ENCODE measurements at regions not wholly inside any gene's neighbourhood (a gene's known extent, or its start where the extent isn't known, plus 50 kb on each side); places are given as distances from the start of the nearest gene placed in this dataset.

DNA sequence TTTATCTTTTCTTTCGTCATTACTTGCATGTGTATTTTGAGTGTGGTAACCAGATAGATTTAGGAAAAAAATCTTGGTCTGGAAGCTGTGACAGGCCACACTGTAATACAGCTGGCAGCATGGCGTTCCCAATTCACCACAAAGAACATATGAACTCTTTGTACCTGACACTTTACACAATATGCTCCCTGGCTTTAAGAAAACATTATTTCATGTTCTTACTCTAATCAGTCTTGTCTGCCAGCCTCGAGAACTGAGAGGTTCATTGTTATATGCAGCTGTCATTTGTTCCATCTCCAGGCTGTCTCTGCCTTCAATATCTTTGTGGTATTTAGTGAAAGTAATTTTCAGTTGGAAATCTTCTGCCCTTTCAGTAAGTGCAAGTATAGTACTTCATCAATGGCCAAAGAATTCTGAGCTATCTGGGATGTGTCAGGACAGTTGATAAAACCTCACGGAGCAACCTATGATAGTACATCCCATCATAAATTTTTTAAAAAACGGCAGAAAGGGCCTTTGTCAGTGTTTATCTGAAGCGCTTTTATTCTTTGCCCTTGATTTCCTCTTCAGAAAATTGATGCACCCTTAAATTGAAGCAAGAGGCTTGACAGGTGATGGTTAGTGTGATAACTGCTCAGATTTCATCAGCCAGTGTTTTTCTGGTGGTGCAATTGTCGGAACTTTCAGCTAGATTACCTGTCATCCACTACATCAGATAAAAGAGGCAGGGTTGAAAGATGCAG, 146.3 kb upstream of the SP8 start:
- no peak for DNase-seq (ENCODE audit: low read depth in 4 of 4, low spot score in 3 of 4)

- DNase-seq (ENCODE audit: low read depth in 4 of 4, low spot score in 3 of 4), result no peak
Observed at GRCh38 chr7:20945451-20945850, 158.8 kb upstream of the SP8 start.

DNA sequence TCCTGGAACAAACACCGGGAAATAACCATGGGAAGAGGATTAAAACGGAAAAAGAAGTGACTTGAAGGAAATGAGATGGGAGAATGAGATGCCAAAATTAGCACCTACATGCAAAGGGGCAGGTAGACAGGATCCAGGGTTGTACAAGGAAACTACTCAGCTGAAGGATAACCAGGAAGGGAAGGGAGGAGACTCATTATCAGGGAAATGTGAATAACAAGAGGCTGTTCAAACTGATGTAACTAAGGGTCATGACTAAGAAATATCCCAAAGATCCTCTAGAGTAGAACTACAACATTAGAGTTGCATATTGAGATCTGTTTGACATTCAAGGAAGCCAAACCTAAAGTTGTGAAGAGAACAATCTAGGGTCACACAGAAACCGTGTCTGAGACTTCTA, 166.2 kb upstream of the SP8 start:
- no peak for DNase-seq (ENCODE audit: low read depth in 4 of 4, low spot score in 3 of 4)

GRCh38 chr7:20954711-20955619, 168.3 kb upstream of the SP8 start:
- no peak for DNase-seq (ENCODE audit: low read depth in 4 of 4, low spot score in 3 of 4)

GRCh38 chr7:20958572-20958971, 171.9 kb upstream of the SP8 start:
- DNase-seq (ENCODE audit: low read depth in 4 of 4, low spot score in 3 of 4), result no peak

DNA sequence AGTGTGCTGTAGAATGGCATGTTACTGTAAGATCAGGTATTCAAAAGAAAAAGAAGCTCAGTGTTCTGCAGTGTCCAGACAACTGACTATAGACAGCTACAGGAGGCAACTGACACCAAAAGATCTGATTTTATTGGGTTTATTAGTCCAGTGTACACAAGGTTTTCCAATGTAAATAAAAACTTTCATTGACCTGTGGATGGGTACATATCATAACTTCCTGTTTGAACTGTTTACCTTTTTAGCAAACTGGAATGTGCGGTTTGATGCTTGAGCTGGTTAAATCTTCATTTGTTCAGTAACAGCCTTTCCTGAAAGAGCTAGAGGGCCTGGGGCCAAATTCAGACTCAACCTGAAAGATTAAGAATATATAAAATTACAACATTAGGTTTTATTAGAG, 172.6 kb upstream of the SP8 start:
- DNase-seq (ENCODE audit: low read depth in 4 of 4, low spot score in 3 of 4), result no peak

GRCh38 chr7:20963556-20964280, 177.0 kb upstream of the SP8 start:
- DNase-seq (ENCODE audit: low read depth in 4 of 4, low spot score in 3 of 4), result no peak

DNA sequence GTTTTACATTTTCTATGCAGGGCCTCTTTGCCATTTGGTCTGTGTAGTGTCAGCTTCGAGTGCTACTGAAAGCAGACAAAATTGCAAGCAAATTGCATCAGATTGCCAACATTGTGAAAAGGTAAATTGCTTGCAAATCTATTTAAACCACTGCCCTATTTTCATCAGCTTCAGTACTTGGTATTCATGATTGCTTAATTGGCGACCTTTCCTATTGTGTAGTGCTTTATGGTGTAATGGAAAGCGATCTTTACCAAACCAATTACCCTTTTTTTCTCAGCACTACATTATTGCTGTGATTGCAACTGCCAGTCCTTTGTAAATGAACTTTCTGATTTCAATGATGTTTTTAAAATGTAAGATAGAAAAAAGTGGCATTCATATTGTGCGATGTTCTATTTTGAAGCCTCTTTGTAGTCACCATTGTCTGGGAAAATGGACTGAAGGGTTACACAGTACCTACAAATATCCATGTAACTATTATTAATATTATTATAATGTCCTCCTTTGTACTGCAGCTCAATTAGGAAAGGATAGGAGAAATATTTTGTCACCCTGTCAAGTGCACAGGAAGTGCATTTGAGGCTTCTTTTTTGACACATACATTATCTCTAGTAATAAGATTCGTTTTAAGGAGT, 177.7 kb upstream of the SP8 start:
- DNase-seq (ENCODE audit: low read depth in 4 of 4, low spot score in 3 of 4), result no peak

DNA sequence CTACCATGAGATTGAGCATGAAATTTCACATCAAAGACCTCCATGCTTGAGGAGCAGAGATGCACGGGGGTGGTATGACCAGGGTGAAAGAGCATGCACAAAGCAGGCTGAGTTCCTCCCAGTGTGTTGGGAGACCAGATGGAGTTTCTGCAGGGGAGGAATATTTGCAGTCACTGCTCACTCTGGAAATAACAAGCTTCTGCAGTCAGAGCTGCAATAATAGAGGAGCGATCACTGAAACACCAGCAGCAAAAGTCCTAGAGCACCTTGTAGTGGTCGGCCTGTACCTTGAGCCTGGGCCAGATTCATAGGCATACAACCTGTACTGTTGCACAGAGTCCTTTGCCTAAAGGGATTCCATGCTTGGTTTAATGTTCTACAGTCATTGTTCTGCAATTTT, 184.5 kb upstream of the SP8 start:
- DNase-seq (ENCODE audit: low read depth in 4 of 4, low spot score in 3 of 4), result no peak

- DNase-seq (ENCODE audit: low read depth in 4 of 4, low spot score in 3 of 4), result no peak
Observed at GRCh38 chr7:20980232-20980631, 193.5 kb upstream of the SP8 start.

DNA sequence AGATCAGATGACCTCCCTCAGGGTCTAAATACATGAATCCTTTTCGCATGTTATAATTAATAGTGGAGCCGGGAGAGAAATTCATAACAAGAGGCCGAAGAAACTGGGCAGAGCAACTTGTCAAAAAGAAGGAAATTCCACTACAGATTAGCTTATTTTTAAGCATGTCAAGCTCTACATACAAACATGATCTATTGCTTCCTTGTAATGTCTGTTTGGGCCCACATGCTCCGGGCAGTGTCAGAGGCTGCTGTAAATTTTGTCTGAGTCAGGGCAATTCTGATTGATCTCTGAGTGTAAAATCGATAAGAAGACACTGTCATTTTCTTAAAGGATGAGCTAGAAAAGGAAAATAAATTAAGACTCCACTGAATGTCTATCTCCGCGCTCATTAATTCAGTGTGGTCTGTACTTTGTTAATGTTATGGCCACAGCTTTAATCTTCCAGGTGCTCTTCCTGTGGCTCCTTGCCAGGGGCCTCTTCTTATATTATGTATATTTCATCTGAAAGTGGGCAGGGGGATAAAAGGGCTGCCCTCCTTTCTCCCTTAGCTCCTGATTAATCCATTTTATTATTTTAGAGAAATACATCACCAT, 194.1 kb upstream of the SP8 start:
- no peak for DNase-seq (ENCODE audit: low read depth in 4 of 4, low spot score in 3 of 4)

DNA sequence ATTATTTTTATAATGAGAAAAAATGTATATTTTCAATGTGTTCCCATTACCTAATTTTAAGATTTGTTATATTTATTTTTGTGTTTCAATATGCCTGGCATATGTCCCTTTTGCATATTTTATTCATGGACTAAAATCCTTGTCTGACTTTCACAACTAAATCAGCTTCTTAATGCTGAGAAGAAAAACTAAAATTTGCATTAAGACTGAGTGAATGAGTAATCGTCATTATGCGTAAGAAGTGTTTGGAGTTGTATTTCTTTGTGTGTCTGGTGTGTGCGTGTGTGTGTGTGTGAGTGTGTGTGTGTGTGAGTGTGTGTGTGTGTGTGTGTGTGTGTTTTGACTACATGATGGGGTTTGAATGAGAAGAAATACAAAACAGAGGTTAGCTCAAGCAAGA, 201.7 kb upstream of the SP8 start:
- DNase-seq (ENCODE audit: low read depth in 4 of 4, low spot score in 3 of 4), result no peak

DNA sequence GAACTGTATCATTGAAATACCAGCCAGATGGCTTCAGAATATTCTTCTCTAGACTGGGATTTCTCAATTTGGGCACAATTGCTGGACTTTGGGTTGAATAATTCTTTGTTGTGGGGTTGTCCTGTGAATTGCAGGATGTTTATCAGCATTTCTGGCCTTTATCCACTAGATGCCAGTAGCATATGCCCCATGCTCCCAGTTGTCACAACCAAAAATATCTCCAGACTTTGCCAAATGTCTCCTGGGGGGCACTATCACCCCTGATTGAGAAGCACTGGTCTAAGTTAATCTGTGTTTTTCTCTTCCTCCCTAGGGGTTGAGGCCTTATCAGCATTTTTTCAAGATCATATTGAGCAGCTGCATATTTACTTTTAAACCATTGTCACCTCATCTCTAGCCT, 204.9 kb upstream of the SP8 start:
- no peak for DNase-seq (ENCODE audit: low read depth in 4 of 4, low spot score in 3 of 4)

DNA sequence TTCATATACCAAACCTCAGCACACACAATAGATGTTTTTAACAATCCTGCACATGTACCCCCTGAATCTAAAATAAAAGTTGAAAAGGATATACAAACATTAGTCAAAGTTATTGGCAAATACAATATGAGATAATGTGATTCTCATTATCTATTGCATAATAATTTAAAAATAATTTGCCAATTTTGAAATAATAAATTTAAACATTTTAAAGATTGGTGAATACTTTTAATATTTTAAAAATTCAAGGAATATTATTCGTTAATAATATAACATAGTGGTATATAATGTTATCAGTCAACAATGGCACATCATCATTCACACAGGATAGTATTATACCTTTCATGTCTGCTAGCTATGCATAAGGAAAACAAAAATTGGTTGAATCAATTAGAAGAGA, 207.0 kb upstream of the SP8 start:
- DNase-seq (ENCODE audit: low read depth in 4 of 4, low spot score in 3 of 4), result no peak

- no peak for DNase-seq (ENCODE audit: low read depth in 4 of 4, low spot score in 3 of 4)
Observed at GRCh38 chr7:20998309-20998708, 211.6 kb upstream of the SP8 start.

- no peak for DNase-seq (ENCODE audit: low read depth in 4 of 4, low spot score in 3 of 4)
Observed at GRCh38 chr7:21011153-21011552, 224.5 kb upstream of the SP8 start.

DNA sequence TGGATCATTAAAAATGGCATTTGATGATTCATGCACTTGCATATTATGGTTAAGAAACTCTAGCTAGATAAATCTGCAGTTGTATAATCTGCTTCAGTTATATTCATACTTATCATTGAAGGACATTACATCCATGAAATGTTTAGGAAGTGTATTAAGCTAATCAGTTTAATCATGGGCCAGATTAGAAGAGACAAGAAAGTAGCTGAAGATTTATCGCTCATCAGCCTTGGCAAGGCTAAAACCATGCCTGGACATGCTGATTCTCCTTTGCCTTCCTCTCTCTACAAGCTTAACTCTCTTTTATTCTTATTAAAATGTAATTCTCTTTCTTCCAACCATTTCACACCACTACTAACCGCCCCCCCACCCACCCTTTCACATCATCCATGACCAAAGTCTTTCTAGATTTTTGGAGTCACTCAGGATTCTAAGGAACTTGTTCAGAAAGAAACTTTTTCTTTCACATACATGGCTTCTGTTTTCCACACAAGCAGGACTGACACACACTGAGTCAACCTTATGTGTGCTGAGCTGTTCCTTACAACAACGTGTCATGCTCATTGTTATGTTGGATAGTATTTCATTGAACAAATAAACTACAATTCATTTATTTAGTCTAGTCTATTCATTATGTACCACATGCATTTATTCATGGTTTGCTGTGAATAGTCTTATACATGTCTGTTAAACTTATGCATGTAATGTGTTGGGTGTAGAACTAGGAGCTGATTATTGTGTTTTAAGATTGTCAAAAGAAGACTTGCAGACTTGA, 227.3 kb upstream of the SP8 start:
- no peak for DNase-seq (ENCODE audit: low read depth in 4 of 4, low spot score in 3 of 4)

GRCh38 chr7:21020667-21021066, 234.0 kb upstream of the SP8 start:
- DNase-seq (ENCODE audit: low read depth in 4 of 4, low spot score in 3 of 4), result no peak

DNA sequence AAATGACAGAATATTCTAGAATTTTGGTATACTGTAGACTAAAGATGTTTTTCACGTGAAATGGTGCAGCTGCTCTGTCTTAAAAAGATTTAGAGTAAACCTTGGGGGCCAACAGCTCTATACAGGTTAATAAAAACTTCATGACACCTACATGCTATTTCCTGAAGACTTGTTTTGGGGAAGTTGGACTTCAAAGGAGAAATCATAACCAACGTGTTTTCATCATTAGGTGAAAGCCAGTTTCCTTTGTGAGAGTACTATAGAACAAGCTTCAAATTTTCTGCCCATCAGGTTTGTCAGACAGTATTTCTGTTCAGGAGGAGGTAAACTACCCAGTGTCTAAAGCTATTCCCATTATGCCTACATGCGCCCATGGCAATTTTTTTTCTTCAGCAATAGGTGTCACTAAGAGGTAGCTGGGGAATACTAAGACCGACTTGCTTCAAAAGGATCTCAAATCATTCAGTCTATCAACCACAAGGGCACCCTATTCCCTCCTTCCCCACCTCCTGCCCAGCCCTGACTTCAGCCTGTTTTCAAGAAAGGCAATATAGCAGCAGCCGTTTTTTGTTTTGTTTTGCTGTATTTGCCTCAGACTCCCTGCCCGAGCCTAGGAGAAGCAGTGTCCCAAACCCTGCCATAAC, 237.3 kb upstream of the SP8 start:
- no peak for DNase-seq (ENCODE audit: low read depth in 4 of 4, low spot score in 3 of 4)

All from left renal pelvis (tissue), 4 donors.